ENCODE measurements at regions not wholly inside any gene's neighbourhood (a gene's known extent, or its start where the extent isn't known, plus 50 kb on each side); places are given as distances from the start of the nearest gene placed in this dataset.

- no peak for TF ChIP-seq RNF2 (conservative IDR thresholded peaks at IDR 0.05; ENCODE audit: low read depth)
- TF ChIP-seq FOSL2 (CRISPR knock-in tag; IDR thresholded peaks at IDR 0.05): no peak
- TF ChIP-seq ZNF703 (CRISPR knock-in tag; IDR thresholded peaks at IDR 0.05; ENCODE audit: borderline replicate concordance): no peak
- TF ChIP-seq ELF1 (CRISPR knock-in tag; IDR thresholded peaks at IDR 0.05): no peak
- no peak for TF ChIP-seq CSRNP2 (CRISPR knock-in tag; conservative IDR thresholded peaks at IDR 0.05; ENCODE audit: low read depth)
- TF ChIP-seq ZKSCAN5 (CRISPR knock-in tag; IDR thresholded peaks at IDR 0.05): no peak
- TF ChIP-seq CC2D1A (CRISPR knock-in tag; IDR thresholded peaks at IDR 0.05): no peak
- peak; percentile 66; the same call in 1 of the 2 replicates for TF ChIP-seq ZNF691 (CRISPR knock-in tag; IDR thresholded peaks at IDR 0.05; ENCODE audit: borderline replicate concordance, low read depth)
- TF ChIP-seq HDAC2 (CRISPR knock-in tag; IDR thresholded peaks at IDR 0.05): no peak; the same call in 1 of the 2 replicates
- TF ChIP-seq IRF2 (CRISPR knock-in tag; IDR thresholded peaks at IDR 0.05): no peak
- no peak for TF ChIP-seq RERE (CRISPR knock-in tag; IDR thresholded peaks at IDR 0.05; ENCODE audit: low read depth)
- no peak for TF ChIP-seq YEATS2 (CRISPR knock-in tag; IDR thresholded peaks at IDR 0.05; ENCODE audit: borderline replicate concordance)
- TF ChIP-seq NCOA1 (CRISPR knock-in tag; IDR thresholded peaks at IDR 0.05): no peak
- no peak for TF ChIP-seq RARG (CRISPR knock-in tag; IDR thresholded peaks at IDR 0.05; ENCODE audit: low read depth)
- TF ChIP-seq ATF4 (CRISPR knock-in tag; IDR thresholded peaks at IDR 0.05): peak in 1 of 2 experiments; percentile 64; a peak in 2 of 4 replicates
- TF ChIP-seq PCBP2 (optimal IDR thresholded peaks at IDR 0.05; ENCODE audit: low read depth, low read length, poor library complexity, severe bottlenecking): no peak
- TF ChIP-seq ZNF772 (CRISPR knock-in tag; IDR thresholded peaks at IDR 0.05): 0 out of 2 replicates have a peak, but pooled peaks have one; percentile 61
- TF ChIP-seq SP140L (CRISPR knock-in tag; IDR thresholded peaks at IDR 0.05; ENCODE audit: borderline replicate concordance): no peak
- no peak for TF ChIP-seq PHB2 (IDR thresholded peaks at IDR 0.05; ENCODE audit: partially characterized antibody)
- TF ChIP-seq ZC3H13 (CRISPR knock-in tag; IDR thresholded peaks at IDR 0.05): peak; percentile 67; the same call in 1 of the 2 replicates
- TF ChIP-seq GPN1 (CRISPR knock-in tag; IDR thresholded peaks at IDR 0.05; ENCODE audit: borderline replicate concordance): no peak
- no peak for TF ChIP-seq ZBTB21 (CRISPR knock-in tag; IDR thresholded peaks at IDR 0.05)
Measured at GRCh38 chr2:64784168-64785061, 130.7 kb upstream of the SERTAD2 start (continued).

Measured in HepG2 (cell line).